RKO (cell line): ENCODE measurements at regions not wholly inside any gene's neighbourhood (a gene's known extent, or its start where the extent isn't known, plus 50 kb on each side); places are given as distances from the start of the nearest gene placed in this dataset.
"Not testable (repeated sequence)": the region's sequence is repeated elsewhere in the genome, so short reads cannot be mapped to it uniquely, and the experiment has no call there.

Experiments
- DNase-seq: peaks from one replicate; pipeline ENCODE4 v3.0.0-alpha.2; 2016; ENCODE audit warnings: low spot score

DNA sequence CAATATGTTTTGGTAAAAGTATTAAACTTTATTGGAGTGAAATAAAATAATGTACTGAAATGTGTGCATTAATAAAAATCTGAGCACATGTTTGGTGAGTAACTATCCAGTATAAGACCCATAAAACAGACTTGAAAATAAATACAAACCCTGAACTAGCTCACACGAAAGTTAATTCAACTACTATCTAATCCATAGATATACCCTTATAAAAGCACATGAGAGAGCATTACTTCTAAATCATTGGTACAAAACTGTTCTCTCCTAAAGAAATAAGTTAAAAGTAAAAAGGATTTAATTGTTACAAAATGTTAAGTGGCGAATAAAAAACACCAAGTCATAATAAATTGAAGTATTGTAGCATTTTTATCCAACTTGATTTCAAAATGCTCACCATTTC is 295.6 kb downstream of the PTPRC start:
- DNase-seq = no peak

DNA sequence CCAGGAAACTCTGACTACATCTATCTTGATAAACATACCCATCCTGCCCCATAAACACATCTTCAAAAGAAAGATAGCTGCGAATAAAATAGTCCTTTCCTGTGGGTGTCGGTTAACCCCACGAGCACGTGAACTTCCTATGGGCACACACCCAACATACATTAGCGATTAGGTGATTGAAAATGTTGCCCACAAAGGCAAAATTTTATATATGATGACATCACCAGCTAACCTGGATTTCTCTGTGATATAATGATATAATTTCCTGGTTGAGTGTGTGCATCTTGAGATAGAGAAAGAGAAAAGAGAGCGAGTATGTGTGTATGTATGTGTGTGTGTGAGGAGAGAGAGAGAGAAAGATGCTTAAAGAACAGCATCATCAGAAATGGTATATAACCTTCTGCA is 296.1 kb downstream of the PTPRC start:
- peak; percentile 40 for DNase-seq

DNA sequence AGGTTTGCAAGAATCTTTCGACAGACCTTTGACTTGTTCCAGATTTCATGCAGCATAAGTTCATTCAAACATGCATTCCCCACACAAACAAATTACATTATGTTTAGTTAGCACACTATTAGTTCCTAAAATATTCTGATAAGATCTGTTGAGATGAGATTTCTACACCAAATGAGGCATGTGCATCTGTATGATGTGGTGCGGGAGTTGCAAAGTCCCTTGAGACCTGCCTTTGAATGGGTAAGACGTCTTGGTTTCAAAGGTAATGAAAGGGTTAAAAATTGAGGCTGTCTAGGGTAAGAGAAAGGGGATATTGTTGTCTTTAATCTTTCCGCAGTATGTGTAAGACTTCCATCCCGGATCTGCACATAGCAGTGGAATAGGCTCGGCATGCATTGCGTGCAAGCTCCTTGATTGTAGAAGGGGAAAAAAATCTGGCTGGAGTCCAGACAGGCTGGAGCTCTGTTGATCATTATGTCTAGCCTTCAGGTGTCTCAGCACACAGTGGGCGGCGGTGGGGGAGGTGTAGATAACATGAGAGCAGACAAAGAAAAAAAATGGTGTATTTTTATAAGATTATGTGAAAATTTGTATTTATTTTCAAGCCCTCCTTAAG is 296.6 kb downstream of the PTPRC start:
- DNase-seq = peak; percentile 93

DNA sequence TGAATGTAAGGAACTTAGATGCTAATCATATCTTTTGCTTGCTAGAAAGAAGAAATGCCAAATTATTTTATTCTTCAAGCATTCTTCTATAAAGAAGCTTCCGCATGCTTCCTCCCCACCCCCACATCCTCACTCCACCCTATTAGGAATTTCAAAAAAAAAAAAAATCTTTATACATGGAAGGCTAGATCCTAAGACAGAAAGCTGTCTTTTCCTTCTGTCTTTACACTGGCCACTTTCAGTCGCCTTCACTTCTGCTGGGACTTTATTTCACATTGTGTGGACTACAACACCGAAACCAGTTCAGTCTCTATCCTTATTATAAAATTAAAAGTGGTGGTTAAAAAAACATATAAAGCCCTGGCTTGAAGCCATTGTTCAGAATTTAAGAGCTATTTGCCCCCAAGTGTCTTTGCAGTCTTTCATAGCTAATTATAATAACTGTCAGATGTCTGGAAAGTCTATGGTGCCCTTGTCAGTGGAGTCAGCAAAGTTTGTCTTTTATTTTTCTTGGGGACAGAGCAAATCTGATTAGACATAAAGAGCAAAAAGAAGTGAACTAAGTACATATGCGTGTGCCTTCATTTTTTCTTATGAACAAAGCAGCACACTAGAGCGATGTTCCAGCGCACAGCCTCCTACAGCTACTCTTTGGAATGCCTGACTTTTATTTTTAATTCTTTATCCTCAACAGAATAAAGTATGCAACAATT is 297.7 kb downstream of the PTPRC start:
- DNase-seq = peak; percentile 64

DNA sequence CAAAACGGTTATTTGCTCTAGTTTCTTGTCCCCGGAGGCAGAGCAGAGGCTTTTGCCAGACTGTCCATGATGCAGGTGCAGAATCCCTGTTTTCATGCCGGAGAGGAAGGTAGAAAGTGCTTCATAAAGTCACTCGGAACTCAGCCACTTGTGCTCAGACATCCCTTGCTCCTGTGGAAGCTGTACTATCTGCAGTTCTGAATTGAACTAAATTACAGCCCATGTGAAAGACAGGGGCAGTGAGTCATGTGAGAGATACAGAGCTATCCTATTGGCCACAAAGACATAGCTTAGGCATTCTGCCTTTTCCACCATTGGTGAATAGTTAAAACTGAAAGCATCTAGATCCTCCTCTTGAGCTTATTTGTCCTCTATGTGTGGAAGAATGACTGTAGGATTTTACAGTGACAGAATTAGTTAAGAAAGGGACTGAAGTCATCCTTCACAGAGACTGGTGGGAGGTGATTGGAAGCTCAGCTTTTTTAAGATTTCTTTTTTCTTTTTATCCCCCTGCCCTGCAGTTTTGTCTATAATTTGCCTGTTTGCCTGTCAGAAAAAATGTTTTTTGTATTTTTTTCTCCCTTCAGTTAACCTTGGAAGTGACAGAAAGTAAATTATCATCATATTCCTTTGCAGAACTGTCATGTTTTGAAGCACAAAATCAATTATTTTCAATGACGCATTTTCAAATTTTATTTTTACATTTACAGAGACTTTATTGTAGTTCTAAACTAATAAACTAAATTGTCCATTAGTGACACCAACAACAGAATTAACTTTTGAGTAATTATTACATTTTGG is 298.6 kb downstream of the PTPRC start:
- DNase-seq = peak; percentile 97

DNA sequence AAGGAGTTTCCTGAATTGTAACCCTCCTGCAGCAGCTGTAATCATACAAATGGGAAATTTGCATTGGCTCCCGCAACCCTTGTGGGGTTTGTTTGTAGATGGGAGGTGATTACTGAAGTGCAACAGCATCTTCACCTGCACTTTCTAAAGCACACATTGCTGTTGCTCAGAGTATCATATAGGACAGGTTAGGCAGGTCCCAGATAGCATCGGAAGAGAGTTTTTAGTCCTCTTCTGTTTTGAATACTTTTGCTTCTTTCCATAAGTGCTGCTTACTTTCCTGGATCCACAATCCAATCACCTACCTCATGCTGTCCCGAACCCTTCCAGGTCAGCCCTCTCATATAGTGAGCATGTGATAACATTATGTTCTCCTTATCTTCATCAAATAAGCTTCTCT is 300.4 kb downstream of the PTPRC start:
- no peak for DNase-seq

DNA sequence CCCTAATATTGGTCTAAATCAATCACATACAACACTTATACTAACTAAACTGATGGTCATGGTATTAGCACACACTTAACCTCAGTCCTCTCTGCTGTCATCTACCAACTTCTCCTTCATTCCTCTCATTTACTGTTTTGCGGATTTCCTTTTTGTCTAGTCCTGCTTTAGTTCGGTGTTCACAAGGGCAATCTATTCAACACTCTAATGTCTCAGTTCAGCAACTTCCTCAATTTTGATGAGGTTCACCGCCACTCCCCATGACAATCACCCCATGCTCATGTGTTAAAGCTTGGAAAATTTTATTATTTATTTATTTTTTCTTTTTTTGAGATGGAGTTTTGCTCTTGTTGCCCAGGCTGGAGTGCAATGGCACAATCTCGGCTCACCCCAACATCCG is 301.1 kb downstream of the PTPRC start:
- no peak for DNase-seq

DNA sequence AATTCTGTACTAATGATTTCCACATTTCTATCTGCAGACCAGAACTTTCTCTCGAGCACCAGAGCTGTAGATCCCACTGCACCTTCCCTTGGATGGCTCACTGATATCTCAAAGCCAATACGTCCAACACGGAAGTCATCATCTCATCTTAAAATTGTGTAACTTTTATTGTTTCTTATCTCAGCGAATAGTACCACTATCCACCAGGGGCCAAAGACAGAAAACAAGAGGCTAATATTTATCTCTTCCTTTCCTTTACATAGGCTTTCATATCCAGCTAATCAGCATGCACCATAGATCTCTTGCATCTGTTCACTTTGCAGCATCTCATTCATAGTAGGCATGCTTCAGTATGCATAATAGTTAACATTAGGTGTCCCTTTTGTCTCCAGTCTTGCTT is 303.6 kb downstream of the PTPRC start:
- DNase-seq = no peak

DNA sequence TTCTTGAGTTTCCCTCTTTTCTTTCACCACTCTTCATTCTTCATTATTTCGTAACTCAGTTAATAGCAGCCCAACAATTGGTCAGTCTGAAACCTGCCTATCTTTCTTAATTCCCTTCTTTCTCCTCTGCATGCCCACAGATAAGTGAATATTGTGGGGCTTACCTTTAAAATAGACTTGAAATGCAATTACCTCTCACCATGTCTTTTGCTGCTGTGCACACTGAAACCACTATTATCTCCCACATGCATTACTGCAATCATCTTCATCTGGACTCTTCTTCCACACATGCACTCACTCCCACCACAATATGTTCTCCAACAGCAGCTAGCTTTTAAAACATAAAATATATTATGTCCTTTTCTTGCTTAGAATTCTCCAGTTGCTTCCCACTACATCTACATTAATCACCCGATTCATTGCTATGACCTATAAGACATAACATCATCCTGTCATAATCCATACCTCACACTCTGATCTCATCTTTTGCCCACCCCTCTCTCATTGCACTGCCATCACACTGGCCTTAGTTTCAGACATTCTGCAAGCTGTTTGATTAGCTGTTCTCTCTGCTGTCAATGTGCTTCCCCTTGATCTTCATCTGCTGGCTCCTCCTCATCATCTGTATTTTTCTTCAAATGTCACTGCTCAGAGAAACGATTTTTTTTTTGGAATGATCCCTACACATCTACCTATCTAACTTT is 304.8 kb downstream of the PTPRC start:
- no peak for DNase-seq

DNA sequence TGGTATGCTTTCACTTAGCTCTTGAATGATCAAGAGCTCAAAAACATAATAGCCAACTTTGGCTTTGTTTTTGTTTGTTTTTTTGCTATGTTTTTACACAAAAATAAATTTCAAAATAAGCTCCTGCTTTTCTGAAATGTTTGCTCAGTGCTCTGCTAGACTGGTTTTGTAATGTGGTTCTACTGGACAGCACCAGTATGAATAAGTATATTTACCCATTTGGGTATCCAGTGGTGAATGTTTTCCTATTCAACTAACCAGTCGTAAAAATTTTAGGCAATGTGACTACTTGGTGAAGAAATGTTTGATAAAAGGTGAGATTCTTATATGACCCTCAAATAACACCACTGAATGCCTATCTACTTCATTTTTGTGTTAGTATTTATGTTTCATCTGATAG is 308.6 kb downstream of the PTPRC start:
- DNase-seq = no peak

DNA sequence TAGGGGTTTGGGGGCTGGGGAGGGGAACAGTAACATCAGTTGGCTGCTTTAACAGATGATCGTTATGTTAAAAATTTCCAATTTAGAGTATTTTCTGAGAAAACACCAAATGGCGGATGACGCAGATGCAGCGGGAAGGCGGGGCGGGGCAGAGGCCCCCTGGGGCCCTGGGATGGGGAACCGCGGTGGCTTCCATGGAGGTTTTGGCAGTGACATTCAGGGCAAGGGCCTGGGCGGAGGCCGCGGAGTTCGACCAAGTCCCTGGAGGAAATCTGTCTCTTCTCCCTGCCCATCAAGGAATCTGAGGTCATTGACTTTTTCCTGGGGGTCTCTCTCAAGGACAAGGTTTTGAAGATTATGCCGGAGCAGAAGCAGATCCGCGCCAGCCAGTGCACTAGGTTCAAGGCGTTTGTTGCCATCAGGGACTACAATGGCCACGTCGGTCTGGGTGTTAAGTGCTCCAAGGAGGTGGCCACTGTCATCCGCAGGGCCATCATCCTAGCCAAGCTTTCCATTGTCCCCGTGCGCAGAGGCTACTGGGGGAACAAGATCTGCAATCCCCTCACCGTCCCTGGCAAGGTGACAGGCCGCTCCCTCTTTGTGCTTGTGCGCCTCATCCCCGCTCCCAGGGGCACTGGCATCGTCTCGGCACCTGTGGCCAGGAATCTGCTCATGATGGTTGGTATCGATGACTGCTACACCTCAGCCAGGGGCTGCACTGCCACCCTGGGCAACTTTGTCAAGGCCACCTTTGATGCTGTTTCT is 310.2 kb downstream of the PTPRC start:
- no peak for DNase-seq

DNA sequence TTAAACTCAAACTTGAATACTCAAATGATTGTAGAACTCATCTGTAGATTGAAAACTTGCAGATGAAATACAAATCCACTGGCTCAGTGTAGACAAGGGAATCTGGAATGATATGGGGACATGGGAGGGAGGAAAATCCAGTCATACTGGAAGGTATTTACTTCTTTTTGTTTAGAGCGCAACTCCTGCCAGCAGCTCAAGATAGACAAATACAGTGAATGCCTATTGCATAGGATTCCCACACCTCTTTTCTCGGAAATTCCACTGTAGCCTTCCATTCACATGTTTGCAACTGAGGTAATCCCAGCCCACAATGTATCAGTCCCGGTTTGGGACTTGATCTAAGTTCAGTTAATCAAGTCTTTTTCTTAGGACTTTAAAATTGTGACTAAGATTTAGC is 311.2 kb downstream of the PTPRC start:
- DNase-seq = no peak

DNA sequence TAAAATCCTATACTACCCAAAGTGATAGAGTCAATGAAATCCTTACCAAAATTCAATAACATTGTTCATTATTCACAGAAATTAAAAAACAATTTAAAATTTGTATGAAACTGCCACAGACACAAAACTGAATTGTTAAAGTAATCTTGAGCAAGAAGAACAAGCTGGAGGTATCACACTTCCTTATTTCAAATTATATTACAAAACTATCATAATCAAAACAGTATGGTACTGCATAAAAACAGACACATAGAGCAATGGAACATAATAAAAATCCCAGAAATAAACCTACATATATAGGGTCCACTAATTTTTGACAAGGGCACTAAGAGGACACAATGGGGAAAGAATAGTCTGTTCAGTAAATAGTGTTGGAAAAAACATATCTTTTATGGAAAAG is 316.2 kb downstream of the PTPRC start:
- DNase-seq = no peak

DNA sequence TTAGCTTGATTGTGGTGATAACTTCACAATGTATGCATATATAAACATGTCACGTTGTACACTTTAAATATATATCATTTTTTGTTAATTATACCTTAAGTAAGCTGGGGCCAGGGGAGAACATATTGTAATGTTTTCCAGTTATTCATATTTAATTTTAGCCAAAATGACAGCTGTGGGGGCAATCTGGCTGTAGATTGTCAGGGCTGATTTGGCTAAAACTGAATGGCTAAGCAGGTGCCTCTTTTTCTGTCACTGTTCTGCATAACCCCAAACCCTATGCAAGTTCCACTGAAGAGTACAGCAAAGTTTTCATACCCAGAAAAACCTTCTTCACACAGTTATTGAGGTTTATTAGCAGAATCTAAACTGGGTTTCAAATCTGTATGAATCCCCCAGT is 318.2 kb downstream of the PTPRC start:
- no peak for DNase-seq

DNA sequence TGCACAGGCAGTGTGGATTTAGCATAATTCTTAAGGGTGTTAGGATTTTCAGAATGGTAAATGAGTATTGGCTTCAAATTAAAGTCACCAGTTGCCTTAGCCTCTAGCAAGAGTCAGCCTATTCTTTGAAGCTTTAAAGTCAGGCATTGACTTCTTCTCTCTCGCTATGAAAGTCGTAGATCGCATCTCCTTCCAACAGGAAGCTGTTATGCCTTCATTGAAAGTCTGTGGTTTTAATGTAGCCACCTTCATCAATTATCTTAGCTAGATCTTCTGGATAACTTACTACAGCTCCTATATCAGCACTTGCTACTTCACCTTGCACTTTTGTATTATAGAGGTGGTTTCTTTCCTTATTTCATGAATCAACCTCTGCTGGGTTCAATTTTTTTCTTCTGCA is 320.2 kb downstream of the PTPRC start:
- no peak for DNase-seq

DNA sequence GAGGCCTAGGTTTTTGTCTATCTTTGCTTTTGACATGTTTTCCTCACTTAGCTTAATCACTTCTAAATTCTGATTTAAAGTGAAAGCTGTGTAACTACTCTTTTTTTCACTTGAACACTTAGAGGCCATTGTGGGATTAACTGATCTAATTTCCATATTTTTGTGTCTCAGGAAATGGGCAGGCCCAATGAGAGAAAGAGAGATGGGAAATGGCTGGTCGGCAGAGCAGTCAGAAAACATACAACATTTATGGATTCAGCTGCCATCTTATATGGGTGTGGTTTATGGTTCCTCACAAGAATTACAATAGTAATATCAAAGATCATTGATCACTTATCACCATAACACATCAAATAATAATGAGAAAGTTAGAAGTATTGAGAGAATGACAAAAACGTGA is 320.8 kb downstream of the PTPRC start:
- no peak for DNase-seq

DNA sequence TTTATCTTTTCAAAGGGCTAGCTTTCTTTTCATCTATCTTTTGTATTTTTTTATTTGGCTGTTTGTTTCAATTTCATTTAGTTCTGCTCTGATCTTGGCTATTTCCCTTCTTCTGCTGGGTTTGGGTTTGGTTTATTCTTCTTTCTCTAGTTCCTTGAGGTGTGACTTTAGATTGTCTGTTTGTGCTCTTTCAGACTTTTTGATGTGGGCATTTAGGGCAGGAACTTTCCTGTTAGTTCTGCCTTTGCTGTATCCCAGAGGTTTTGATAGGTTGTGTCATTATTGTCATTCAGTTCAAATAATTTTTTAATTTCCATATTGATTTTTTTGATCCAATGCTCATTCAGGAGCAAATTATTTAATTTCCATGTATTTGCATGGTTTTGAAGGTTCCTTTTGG is 325.0 kb downstream of the PTPRC start:
- DNase-seq = not testable (repeated sequence)

DNA sequence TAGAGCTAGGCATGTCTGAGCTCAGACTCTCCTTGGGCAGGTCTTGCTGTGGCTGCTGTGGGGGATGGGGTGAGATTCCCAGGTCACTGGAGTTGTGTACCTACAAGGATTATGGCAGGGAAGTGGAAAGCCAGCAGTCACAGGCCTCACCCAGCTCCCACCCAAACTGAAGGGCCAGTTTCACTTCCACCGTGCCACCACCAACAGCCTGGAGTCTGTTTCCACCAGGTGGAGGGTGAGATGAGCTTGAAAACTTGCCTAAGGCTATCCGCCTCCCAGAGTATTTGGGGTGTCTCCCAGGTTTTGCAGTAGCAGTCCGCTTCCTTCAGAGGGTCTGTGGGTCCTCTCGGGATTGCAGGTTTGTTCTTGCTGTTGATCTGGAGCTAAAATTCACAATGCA is 327.7 kb downstream of the PTPRC start:
- no peak for DNase-seq

DNA sequence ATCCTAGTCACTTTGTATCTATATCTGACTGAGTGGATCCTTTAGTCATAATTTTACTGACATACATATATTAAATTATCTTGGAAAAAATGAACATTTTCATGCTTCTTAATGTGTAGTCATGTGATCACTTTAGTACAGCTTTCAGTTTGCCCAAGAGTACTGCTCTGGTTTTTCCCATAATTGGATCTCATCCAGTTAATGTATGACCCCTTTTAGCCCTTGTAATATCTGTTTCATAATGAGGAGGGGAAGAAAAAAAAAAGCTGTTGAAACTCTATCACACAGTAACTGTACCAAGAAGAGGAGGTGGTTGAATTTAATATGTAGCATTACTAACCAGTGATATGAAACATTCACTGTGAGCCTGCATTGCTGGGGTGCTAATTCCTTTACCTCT is 328.7 kb downstream of the PTPRC start:
- DNase-seq = no peak

DNA sequence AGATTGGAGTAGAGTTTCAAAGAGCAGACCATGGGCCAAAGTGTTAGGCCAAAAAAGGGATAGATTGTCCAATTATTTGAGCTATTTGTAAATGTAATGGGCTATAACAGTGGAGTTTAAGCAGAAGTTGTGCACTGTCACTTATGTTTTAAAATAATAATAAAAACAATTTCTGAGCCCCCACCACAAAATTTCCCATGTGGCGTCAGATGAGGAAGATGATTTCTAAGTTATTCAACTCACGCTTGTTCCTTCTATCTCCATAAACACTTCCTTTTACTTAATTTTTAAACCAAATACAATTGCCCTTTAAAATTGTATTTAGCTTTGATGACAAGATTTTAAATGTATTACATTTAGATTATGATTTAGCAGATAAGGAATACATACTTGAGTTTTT is 330.0 kb downstream of the PTPRC start:
- DNase-seq = no peak

DNA sequence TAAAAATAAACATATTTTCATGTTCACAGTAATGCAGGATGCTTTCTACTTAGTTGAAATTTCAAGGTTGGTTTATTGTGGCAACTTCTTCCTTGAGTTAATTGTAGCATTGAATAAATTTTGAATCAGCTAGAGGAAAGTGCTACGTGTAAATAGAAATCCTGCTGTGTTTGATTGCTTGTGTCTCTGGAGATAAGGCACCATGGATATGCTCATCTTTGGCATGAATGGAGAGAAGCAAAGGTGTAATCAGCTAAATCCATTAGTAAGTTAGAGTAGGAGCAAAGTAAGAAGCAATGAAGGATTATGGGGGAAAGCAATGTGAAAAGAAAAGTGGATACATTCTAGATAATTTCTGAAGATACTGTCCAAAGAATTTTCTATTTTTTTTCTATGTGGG is 331.1 kb downstream of the PTPRC start:
- no peak for DNase-seq

DNA sequence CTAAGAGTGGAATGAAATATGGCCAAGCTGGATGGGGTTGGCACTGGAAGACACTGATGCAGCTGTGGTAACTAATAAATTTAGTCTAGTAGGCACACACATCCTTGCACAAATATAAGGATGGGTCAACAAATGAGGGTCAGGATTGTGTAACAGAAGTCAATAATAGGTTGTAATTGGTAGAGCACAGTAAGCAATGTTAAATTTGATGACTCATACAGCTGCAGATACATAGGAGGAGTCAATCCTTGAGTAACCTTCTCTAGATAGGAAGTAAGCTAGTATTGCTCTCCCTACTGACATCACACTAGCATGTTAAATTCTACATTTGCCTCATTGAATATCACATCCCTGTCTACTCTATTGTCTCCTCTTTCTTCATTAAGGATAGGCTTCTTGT is 332.1 kb downstream of the PTPRC start:
- peak; percentile 2 for DNase-seq
